ENCODE measurements at regions not wholly inside any gene's neighbourhood (a gene's known extent, or its start where the extent isn't known, plus 50 kb on each side); places are given as distances from the start of the nearest gene placed in this dataset.

DNA sequence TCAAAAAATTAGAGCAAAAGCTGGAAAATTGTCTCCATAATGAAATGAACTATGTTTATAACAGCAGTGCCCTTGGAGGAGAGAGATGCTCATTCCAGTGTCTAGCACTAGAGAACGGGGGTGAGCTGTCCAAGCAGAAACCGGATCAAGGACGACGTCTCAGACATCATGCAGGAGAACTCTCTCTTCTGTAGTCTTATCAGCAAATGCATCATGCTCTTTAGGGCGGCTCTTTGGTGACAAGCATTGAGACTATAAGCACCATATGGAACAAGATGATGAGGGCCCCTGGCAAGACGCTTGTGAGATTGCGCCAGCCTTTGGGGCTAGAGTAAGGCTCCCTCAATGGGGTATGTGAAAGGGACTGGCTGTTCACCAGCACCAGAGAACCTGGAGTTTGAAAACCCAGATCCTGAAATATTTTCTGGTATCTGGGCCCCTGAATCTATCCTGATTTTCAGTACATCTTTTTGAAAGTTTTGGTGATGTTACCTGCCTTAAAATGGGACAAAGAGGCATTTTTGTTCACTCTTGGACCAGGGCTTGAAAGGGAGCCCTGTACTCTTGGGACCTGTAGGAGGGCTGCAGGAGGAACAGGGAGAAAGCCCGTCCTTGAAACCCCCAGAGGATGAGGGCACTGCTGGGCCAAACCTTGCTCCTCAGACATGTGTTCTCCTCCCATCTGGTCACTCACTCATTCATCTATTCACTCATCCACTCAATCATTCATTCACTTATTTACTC is 127.6 kb downstream of the TTLL2 start:
- Histone ChIP-seq H3K36me3 (ENCODE audit: control insufficient read depth in 5 of 5, insufficient read depth in 5 of 5, low read length in 5 of 5) (no peaks in the 10 kb centered on the region), H3K27ac (ENCODE audit: low read depth, low read length) (no peak overlapping the region), H3K27me3 (ENCODE audit: control insufficient read depth in 5 of 5, insufficient read depth in 4 of 5, low read length in 5 of 5) (peaks cover 0 to 3% (median 0%) of the 10 kb centered on the region in 5 donors), H3K4me3 (ENCODE audit: low read depth in 1 of 5, low read length in 5 of 5) (no peak overlapping the region), H3K9me3 (ENCODE audit: control insufficient read depth in 5 of 5, low read length in 5 of 5) (no peaks in the 10 kb centered on the region), H3K9ac (ENCODE audit: low read length in 5 of 5) (no peak overlapping the region), H3K4me1 (ENCODE audit: control insufficient read depth in 5 of 5, insufficient read depth in 5 of 5, low read length in 5 of 5) (no peaks in the 10 kb centered on the region)

DNA sequence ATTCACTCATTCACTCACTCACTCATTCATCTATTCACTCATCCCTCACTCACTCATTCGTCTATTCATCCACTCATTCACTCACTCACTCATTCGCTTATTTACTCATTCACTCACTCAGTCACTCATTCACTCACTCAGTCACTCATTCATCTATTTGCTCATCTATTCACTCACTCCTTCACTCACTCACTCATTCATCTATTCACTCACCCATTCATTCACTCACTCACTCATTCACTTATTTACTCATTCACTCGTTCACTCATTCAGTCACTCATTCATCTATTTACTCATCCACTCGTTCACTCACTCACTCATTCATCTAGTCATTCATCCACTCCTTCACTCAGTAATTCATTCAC is 128.2 kb downstream of the TTLL2 start:
- Histone ChIP-seq H3K4me1 (ENCODE audit: control insufficient read depth in 5 of 5, insufficient read depth in 5 of 5, low read length in 5 of 5) (no peaks in the 10 kb centered on the region), H3K36me3 (ENCODE audit: control insufficient read depth in 5 of 5, insufficient read depth in 5 of 5, low read length in 5 of 5) (no peaks in the 10 kb centered on the region), H3K4me3 (ENCODE audit: low read depth in 1 of 5, low read length in 5 of 5) (no peak overlapping the region), H3K9ac (ENCODE audit: low read length in 5 of 5) (no peak overlapping the region), H3K27ac (ENCODE audit: low read depth, low read length) (no peak overlapping the region), H3K9me3 (ENCODE audit: control insufficient read depth in 5 of 5, low read length in 5 of 5) (no peaks in the 10 kb centered on the region), H3K27me3 (ENCODE audit: control insufficient read depth in 5 of 5, insufficient read depth in 4 of 5, low read length in 5 of 5) (peaks cover 0 to 3% (median 0%) of the 10 kb centered on the region in 5 donors)

DNA sequence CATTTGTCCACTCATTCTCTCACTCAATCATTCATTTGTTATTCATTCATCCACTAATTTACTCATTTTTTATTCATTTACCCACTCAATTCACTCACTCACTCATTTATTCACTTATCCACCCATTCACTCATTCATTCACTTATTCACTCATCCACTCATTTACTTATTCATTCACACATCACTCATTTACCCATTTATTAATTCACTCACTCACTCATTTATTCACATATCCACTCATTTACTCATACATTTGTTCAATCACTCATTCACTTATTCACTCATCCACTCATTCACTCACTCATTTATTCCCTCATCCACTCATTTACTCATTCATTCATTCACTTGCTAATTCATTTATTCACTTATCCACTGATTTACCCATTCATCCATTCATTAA is 129.1 kb downstream of the TTLL2 start:
- Histone ChIP-seq H3K27me3 (ENCODE audit: control insufficient read depth in 5 of 5, insufficient read depth in 4 of 5, low read length in 5 of 5) (peaks cover 0 to 3% (median 0%) of the 10 kb centered on the region in 5 donors), H3K9ac (ENCODE audit: low read length in 5 of 5) (no peak overlapping the region), H3K4me1 (ENCODE audit: control insufficient read depth in 5 of 5, insufficient read depth in 5 of 5, low read length in 5 of 5) (no peaks in the 10 kb centered on the region)

DNA sequence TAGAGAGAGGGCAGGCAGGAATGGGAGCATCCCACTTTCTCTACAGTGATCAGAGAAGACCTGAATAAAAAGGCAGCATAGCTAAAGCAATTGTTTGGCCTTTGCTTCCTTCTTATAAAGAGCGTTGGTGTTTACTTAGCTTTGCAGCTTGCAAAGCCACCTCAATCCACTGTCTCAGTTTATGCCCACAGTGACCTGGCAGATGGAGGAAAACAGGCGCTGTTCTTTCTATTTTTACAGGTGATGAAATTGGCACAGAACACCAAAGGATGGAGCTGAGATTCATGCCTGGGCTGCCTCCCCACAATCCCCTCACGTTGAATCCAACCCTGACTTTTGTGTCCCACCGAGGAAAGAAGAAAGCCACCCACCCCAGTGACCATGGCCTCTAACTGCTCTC is 130.5 kb downstream of the TTLL2 start:
- H3K27me3 ChIP-seq (ENCODE audit: control insufficient read depth in 5 of 5, insufficient read depth in 4 of 5, low read length in 5 of 5): peaks cover 0 to 3% (median 0%) of the 10 kb centered on the region in 5 donors
- H3K36me3 ChIP-seq (ENCODE audit: control insufficient read depth in 5 of 5, insufficient read depth in 5 of 5, low read length in 5 of 5): no peaks in the 10 kb centered on the region
- no peak overlapping the region for H3K27ac ChIP-seq (ENCODE audit: low read depth, low read length)
- no peak overlapping the region for H3K4me3 ChIP-seq (ENCODE audit: low read depth in 1 of 5, low read length in 5 of 5)
- no peak overlapping the region for H3K9ac ChIP-seq (ENCODE audit: low read length in 5 of 5)
- no peaks in the 10 kb centered on the region for H3K4me1 ChIP-seq (ENCODE audit: control insufficient read depth in 5 of 5, insufficient read depth in 5 of 5, low read length in 5 of 5)
- H3K9me3 ChIP-seq (ENCODE audit: control insufficient read depth in 5 of 5, low read length in 5 of 5): no peaks in the 10 kb centered on the region

More for the DNA sequence above, 129.1 kb downstream of the TTLL2 start:
- Histone ChIP-seq H3K36me3 (ENCODE audit: control insufficient read depth in 5 of 5, insufficient read depth in 5 of 5, low read length in 5 of 5) (no peaks in the 10 kb centered on the region), H3K4me3 (ENCODE audit: low read depth in 1 of 5, low read length in 5 of 5) (no peak overlapping the region), H3K27ac (ENCODE audit: low read depth, low read length) (no peak overlapping the region), H3K9me3 (ENCODE audit: control insufficient read depth in 5 of 5, low read length in 5 of 5) (no peaks in the 10 kb centered on the region)

- Histone ChIP-seq H3K27me3 (ENCODE audit: control insufficient read depth in 5 of 5, insufficient read depth in 4 of 5, low read length in 5 of 5) (peaks cover 0 to 4% (median 0%) of the 10 kb centered on the region in 5 donors), H3K4me3 (ENCODE audit: low read depth in 1 of 5, low read length in 5 of 5) (no peak overlapping the region), H3K27ac (ENCODE audit: low read depth, low read length) (no peak overlapping the region), H3K9ac (ENCODE audit: low read length in 5 of 5) (no peak overlapping the region), H3K36me3 (ENCODE audit: control insufficient read depth in 5 of 5, insufficient read depth in 5 of 5, low read length in 5 of 5) (no peaks in the 10 kb centered on the region), H3K9me3 (ENCODE audit: control insufficient read depth in 5 of 5, low read length in 5 of 5) (no peaks in the 10 kb centered on the region), H3K4me1 (ENCODE audit: control insufficient read depth in 5 of 5, insufficient read depth in 5 of 5, low read length in 5 of 5) (no peaks in the 10 kb centered on the region)
Measured at GRCh38 chr6:167462514-167463312, 137.8 kb downstream of the TTLL2 start.

DNA sequence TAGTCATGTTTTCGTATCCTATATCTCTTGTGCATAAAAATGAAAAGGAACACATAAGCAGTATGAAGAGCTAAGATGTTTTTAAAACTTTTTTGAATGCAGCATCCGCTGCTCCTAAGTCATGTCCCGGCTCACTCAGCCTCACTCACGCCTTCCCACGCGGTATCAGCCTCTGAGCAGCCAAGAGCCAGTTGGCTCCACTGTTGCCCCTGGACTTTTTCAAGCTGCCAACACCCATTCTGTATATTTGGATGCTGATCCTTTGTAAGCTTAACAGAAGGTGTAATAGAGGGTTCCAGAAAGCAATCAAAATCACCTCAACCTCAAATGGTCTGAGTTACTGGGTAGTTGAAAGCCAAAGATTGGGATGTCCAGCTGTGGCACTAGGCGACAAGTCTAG is 139.3 kb downstream of the TTLL2 start:
- H3K9ac ChIP-seq (ENCODE audit: low read length in 5 of 5): no peak overlapping the region
- H3K9me3 ChIP-seq (ENCODE audit: control insufficient read depth in 5 of 5, low read length in 5 of 5): no peaks in the 10 kb centered on the region
- no peaks in the 10 kb centered on the region for H3K36me3 ChIP-seq (ENCODE audit: control insufficient read depth in 5 of 5, insufficient read depth in 5 of 5, low read length in 5 of 5)
- H3K4me3 ChIP-seq (ENCODE audit: low read depth in 1 of 5, low read length in 5 of 5): no peak overlapping the region
- H3K4me1 ChIP-seq (ENCODE audit: control insufficient read depth in 5 of 5, insufficient read depth in 5 of 5, low read length in 5 of 5): peaks cover 0 to 2% (median 0%) of the 10 kb centered on the region in 5 donors
- no peak overlapping the region for H3K27ac ChIP-seq (ENCODE audit: low read depth, low read length)
- H3K27me3 ChIP-seq (ENCODE audit: control insufficient read depth in 5 of 5, insufficient read depth in 4 of 5, low read length in 5 of 5): peaks cover 0 to 4% (median 0%) of the 10 kb centered on the region in 5 donors

GRCh38 chr6:167465482-167465881 is 140.6 kb downstream of the TTLL2 start:
- H3K4me3 ChIP-seq (ENCODE audit: low read depth in 1 of 5, low read length in 5 of 5): no peak overlapping the region
- H3K4me1 ChIP-seq (ENCODE audit: control insufficient read depth in 5 of 5, insufficient read depth in 5 of 5, low read length in 5 of 5): peaks cover 0 to 3% (median 0%) of the 10 kb centered on the region in 5 donors
- H3K36me3 ChIP-seq (ENCODE audit: control insufficient read depth in 5 of 5, insufficient read depth in 5 of 5, low read length in 5 of 5): no peaks in the 10 kb centered on the region
- no peak overlapping the region for H3K9ac ChIP-seq (ENCODE audit: low read length in 5 of 5)
- no peaks in the 10 kb centered on the region for H3K9me3 ChIP-seq (ENCODE audit: control insufficient read depth in 5 of 5, low read length in 5 of 5)
- H3K27ac ChIP-seq (ENCODE audit: low read depth, low read length): no peak overlapping the region
- H3K27me3 ChIP-seq (ENCODE audit: control insufficient read depth in 5 of 5, insufficient read depth in 4 of 5, low read length in 5 of 5): peaks cover 0 to 4% (median 0%) of the 10 kb centered on the region in 5 donors

DNA sequence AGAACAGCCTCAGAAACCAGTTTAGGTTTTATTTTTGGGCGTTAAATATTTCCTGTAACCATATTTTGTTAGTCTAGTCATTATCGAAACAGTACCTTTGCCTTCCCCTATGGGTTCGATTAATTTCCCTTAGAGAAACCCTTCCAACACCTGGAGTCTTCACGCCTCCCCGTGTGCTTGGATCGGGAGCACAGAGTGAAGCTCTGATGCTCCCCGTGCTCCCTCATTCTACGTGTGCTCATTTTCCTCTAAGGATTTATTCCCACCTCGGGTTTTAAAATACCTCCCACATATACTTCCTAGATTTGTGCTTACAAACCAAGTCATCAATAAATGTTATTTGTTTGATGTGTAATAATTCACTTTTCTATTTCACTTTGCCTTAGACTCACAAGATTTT is 142.4 kb downstream of the TTLL2 start:
- H3K4me3 ChIP-seq (ENCODE audit: low read depth in 1 of 5, low read length in 5 of 5): no peak overlapping the region
- no peak overlapping the region for H3K9ac ChIP-seq (ENCODE audit: low read length in 5 of 5)
- no peak overlapping the region for H3K27ac ChIP-seq (ENCODE audit: low read depth, low read length)
- H3K9me3 ChIP-seq (ENCODE audit: control insufficient read depth in 5 of 5, low read length in 5 of 5): no peaks in the 10 kb centered on the region
- H3K27me3 ChIP-seq (ENCODE audit: control insufficient read depth in 5 of 5, insufficient read depth in 4 of 5, low read length in 5 of 5): no peaks in the 10 kb centered on the region
- H3K4me1 ChIP-seq (ENCODE audit: control insufficient read depth in 5 of 5, insufficient read depth in 5 of 5, low read length in 5 of 5): peaks cover 0 to 3% (median 0%) of the 10 kb centered on the region in 5 donors
- H3K36me3 ChIP-seq (ENCODE audit: control insufficient read depth in 5 of 5, insufficient read depth in 5 of 5, low read length in 5 of 5): no peaks in the 10 kb centered on the region

DNA sequence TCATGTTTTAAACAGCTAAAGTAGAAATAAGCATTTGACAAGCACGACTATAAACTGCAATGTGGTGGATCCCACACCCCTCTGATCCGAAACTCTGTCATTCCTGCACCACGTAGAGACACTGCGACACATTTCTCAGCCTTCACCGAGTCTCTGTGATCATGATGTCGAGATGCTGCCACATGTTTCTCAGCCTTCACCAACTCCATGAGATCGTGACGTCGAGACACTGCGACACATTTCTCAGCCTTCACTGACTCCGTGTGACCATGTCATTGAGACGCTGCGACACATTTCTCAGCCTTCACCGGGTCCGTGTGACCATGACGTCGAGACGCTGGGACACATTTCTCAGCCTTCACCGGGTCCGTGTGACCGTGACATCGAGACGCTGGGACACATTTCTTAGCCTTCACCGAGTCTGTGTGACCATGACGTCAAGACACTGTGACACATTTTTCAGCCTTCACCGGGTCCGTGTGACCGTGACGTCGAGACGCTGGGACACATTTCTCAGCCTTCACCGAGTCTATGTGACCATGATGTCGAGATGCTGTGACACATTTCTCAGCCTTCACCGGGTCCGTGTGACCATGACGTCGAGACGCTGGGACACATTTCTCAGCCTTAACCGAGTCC is 143.0 kb downstream of the TTLL2 start:
- Histone ChIP-seq H3K4me1 (ENCODE audit: control insufficient read depth in 5 of 5, insufficient read depth in 5 of 5, low read length in 5 of 5) (peaks cover 0 to 3% (median 0%) of the 10 kb centered on the region in 5 donors), H3K27me3 (ENCODE audit: control insufficient read depth in 5 of 5, insufficient read depth in 4 of 5, low read length in 5 of 5) (no peaks in the 10 kb centered on the region), H3K9ac (ENCODE audit: low read length in 5 of 5) (no peak overlapping the region), H3K36me3 (ENCODE audit: control insufficient read depth in 5 of 5, insufficient read depth in 5 of 5, low read length in 5 of 5) (no peaks in the 10 kb centered on the region), H3K27ac (ENCODE audit: low read depth, low read length) (no peak overlapping the region), H3K4me3 (ENCODE audit: low read depth in 1 of 5, low read length in 5 of 5) (no peak overlapping the region), H3K9me3 (ENCODE audit: control insufficient read depth in 5 of 5, low read length in 5 of 5) (no peaks in the 10 kb centered on the region)

DNA sequence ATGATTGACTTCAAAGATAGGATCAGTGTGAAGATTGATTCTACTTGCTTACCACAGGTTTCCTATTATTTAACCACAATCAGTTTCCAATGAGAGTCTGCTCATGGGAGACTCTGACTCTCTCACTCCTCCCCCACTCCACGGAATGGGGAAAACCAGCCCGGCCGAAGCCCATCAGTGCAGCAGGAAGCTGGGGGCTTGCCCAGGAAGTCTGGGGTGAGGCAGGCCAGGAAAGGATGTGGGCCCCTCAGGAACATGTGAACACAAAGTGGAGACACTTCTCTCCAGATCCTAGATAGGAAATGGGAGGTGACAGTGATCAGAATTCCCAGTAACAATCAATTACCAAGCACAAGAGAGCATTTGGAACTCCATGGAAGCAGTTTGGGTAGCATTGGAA is 144.2 kb downstream of the TTLL2 start:
- Histone ChIP-seq H3K27ac (ENCODE audit: low read depth, low read length) (no peak overlapping the region), H3K4me3 (ENCODE audit: low read depth in 1 of 5, low read length in 5 of 5) (no peak overlapping the region), H3K27me3 (ENCODE audit: control insufficient read depth in 5 of 5, insufficient read depth in 4 of 5, low read length in 5 of 5) (no peaks in the 10 kb centered on the region), H3K4me1 (ENCODE audit: control insufficient read depth in 5 of 5, insufficient read depth in 5 of 5, low read length in 5 of 5) (peaks cover 0 to 6% (median 0%) of the 10 kb centered on the region in 5 donors), H3K9me3 (ENCODE audit: control insufficient read depth in 5 of 5, low read length in 5 of 5) (no peaks in the 10 kb centered on the region), H3K36me3 (ENCODE audit: control insufficient read depth in 5 of 5, insufficient read depth in 5 of 5, low read length in 5 of 5) (no peaks in the 10 kb centered on the region), H3K9ac (ENCODE audit: low read length in 5 of 5) (no peak overlapping the region)
